ENCODE measurements at regions not wholly inside any gene's neighbourhood (a gene's known extent, or its start where the extent isn't known, plus 50 kb on each side); places are given as distances from the start of the nearest gene placed in this dataset.

DNA sequence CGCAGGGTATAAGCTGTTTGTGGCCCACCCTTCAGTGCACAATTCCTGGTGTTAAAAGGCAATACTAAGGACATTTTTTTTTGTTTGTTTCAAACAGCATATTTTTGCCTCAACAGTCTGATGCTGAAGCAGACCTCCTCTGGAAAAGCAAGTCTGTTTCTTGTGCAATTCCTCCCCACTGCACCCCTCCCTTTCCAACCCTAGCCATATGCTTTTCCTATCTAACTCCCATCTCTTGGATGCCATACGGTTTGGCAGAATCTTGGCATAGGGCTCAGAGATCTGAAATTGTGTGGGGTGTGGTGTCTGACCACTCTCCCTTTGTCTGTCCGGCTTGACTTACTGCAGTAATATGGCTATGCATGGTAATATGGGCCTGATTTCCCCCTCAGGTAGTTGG lies 161.6 kb downstream of the TMEM38B start:
- Histone ChIP-seq H3K4me2 (ENCODE audit: low read length) (no peak overlapping the region), H3K9me2 (ENCODE audit: insufficient read depth, low read length) (no peaks in the 10 kb centered on the region), H2AFZ (ENCODE audit: low read length) (no peak overlapping the region), H4K20me1 (ENCODE audit: insufficient read depth, low read length) (no peaks in the 10 kb centered on the region), H3K27ac (ENCODE audit: low read depth, low read length, poor library complexity, severe bottlenecking) (no peak overlapping the region), H3K79me2 (ENCODE audit: insufficient read depth, low read depth, low read length) (no peaks in the 10 kb centered on the region), H3K9me3 (ENCODE audit: low read length) (no peaks in the 10 kb centered on the region), H3K36me3 (ENCODE audit: insufficient read depth, low read length) (no peaks in the 10 kb centered on the region), H3K4me3 (ENCODE audit: low read depth, low read length, poor library complexity, severe bottlenecking) (no peak overlapping the region), H3K4me1 (ENCODE audit: insufficient read depth, low read length, poor library complexity, severe bottlenecking) (no peaks in the 10 kb centered on the region)
- intact Hi-C loops (cut with micrococcal nuclease; ENCODE audit: unreplicated experiment) = no loop called here
- ChIA-PET POLR2A (no interaction called here), CTCF (ENCODE audit: unreplicated experiment) (no interaction called here)
- no peak for DNase-seq (ENCODE audit: low spot score)
- no peak for TF ChIP-seq EZH2phosphoT487 (IDR thresholded peaks at IDR 0.05; ENCODE audit: borderline replicate concordance, low read depth, low read length)
- TF ChIP-seq, protein P1, sequence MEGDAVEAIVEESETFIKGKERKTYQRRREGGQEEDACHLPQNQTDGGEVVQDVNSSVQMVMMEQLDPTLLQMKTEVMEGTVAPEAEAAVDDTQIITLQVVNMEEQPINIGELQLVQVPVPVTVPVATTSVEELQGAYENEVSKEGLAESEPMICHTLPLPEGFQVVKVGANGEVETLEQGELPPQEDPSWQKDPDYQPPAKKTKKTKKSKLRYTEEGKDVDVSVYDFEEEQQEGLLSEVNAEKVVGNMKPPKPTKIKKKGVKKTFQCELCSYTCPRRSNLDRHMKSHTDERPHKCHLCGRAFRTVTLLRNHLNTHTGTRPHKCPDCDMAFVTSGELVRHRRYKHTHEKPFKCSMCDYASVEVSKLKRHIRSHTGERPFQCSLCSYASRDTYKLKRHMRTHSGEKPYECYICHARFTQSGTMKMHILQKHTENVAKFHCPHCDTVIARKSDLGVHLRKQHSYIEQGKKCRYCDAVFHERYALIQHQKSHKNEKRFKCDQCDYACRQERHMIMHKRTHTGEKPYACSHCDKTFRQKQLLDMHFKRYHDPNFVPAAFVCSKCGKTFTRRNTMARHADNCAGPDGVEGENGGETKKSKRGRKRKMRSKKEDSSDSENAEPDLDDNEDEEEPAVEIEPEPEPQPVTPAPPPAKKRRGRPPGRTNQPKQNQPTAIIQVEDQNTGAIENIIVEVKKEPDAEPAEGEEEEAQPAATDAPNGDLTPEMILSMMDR (conservative IDR thresholded peaks at IDR 0.05; ENCODE audit: low read length) = no peak
- no TSS peak for BruUV-seq (replicated peaks)

DNA sequence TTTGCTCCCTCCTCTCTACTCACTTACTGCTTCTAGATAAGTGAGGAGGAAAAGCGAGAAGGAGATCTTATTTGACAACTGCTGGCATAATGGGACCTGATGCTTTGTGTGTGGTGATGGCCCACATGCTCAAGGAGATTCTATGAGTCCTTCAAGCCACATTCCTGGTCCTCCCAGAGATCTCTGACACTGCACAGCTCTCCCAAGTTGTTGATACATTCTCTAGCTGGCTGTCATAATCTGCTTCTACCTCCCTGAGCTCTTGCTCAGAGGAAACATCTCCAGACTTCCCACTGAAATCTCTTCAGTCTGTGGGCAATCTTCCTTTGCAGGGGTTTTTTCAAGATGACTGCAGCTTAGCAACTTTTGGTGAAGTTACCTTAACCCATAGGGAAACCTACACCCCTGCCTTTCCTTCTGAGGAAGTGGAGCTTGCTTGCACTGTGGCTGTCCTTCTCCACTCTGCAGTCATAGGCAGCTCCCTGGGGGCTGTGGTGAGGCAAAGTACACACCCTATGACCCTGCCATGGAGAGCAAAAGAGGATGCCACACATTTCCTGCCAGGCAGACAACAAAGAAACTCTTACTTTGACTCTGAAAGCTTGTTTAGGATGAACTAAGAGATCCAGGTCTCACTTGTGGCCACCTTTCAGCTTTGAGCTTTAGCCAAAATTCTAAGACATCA lies 163.8 kb downstream of the TMEM38B start:
- Histone ChIP-seq H3K4me3 (ENCODE audit: low read depth, low read length, poor library complexity, severe bottlenecking) (no peak overlapping the region), H2AFZ (ENCODE audit: low read length) (no peak overlapping the region), H3K4me1 (ENCODE audit: insufficient read depth, low read length, poor library complexity, severe bottlenecking) (no peaks in the 10 kb centered on the region), H3K27ac (ENCODE audit: low read depth, low read length, poor library complexity, severe bottlenecking) (no peak overlapping the region), H3K4me2 (ENCODE audit: low read length) (no peak overlapping the region), H3K9me3 (ENCODE audit: low read length) (no peaks in the 10 kb centered on the region), H3K9me2 (ENCODE audit: insufficient read depth, low read length) (no peaks in the 10 kb centered on the region), H3K79me2 (ENCODE audit: insufficient read depth, low read depth, low read length) (no peaks in the 10 kb centered on the region), H3K36me3 (ENCODE audit: insufficient read depth, low read length) (no peaks in the 10 kb centered on the region), H4K20me1 (ENCODE audit: insufficient read depth, low read length) (no peaks in the 10 kb centered on the region; the same call in 1 of the 2 replicates)
- no peak for DNase-seq (ENCODE audit: low spot score)
- TF ChIP-seq, protein P1 (conservative IDR thresholded peaks at IDR 0.05; ENCODE audit: low read length) = no peak
- no peak for TF ChIP-seq EZH2phosphoT487 (IDR thresholded peaks at IDR 0.05; ENCODE audit: borderline replicate concordance, low read depth, low read length)
- intact Hi-C loops (cut with micrococcal nuclease; ENCODE audit: unreplicated experiment) = no loop called here
- ChIA-PET POLR2A (interaction anchor here (0.6 kb wide), 1 partner anchor 339 kb away, joined by 3 read pairs; no protein-coding TSS in a partner anchor), CTCF (ENCODE audit: unreplicated experiment) (no interaction called here)
- no TSS peak for BruUV-seq (replicated peaks)

DNA sequence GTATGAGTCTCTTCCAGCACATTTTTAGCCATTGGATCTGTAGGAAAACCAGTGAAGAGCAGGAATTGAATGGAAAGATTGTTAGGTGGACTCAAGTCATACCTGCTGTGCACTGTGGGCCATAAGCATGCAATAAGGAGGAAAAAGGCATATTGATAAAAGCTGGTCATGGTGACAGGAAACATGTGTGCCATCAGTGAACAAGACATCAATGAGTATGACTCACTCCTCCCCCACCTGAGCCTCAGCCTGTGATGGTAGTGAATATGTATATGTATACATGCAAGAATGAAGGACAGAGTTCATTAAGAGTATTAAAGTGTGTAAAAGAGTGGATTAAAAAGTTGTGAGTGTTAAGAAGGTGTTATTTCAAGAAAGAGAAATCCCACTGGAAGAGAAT lies 164.5 kb downstream of the TMEM38B start:
- H3K9me2 ChIP-seq (ENCODE audit: insufficient read depth, low read length) = no peaks in the 10 kb centered on the region
- no peak for TF ChIP-seq EZH2phosphoT487 (IDR thresholded peaks at IDR 0.05; ENCODE audit: borderline replicate concordance, low read depth, low read length)
- TF ChIP-seq, protein P1 (conservative IDR thresholded peaks at IDR 0.05; ENCODE audit: low read length) = no peak
- no peak overlapping the region for H3K4me2 ChIP-seq (ENCODE audit: low read length)
- intact Hi-C loops (cut with micrococcal nuclease; ENCODE audit: unreplicated experiment) = no loop called here
- POLR2A ChIA-PET = no interaction called here
- DNase-seq (ENCODE audit: low spot score) = no peak
- H3K4me1 ChIP-seq (ENCODE audit: insufficient read depth, low read length, poor library complexity, severe bottlenecking) = no peaks in the 10 kb centered on the region
- no peaks in the 10 kb centered on the region; the same call in 1 of the 2 replicates for H4K20me1 ChIP-seq (ENCODE audit: insufficient read depth, low read length)
- H3K36me3 ChIP-seq (ENCODE audit: insufficient read depth, low read length) = no peaks in the 10 kb centered on the region
- BruUV-seq (replicated peaks) = no TSS peak
- H3K9me3 ChIP-seq (ENCODE audit: low read length) = no peaks in the 10 kb centered on the region
- H2AFZ ChIP-seq (ENCODE audit: low read length) = no peak overlapping the region
- no peak overlapping the region for H3K4me3 ChIP-seq (ENCODE audit: low read depth, low read length, poor library complexity, severe bottlenecking)
- CTCF ChIA-PET (ENCODE audit: unreplicated experiment) = no interaction called here
- no peak overlapping the region for H3K27ac ChIP-seq (ENCODE audit: low read depth, low read length, poor library complexity, severe bottlenecking)
- no peaks in the 10 kb centered on the region for H3K79me2 ChIP-seq (ENCODE audit: insufficient read depth, low read depth, low read length)
